Keratinocyte (primary cell): ENCODE measurements at regions not wholly inside any gene's neighbourhood (a gene's known extent, or its start where the extent isn't known, plus 50 kb on each side); places are given as distances from the start of the nearest gene placed in this dataset.

Experiments
- DNase-seq: peaks from one replicate; pipeline ENCODE4 v3.0.0-alpha.2; 2011; ENCODE audit warnings: low read depth, missing footprints, low spot score
- FAIRE-seq: peaks from 2 replicates; lab custom pipeline; 2011; peaks lifted over from hg19 to GRCh38; lab: Jason Lieb, UNC
- H2AFZ ChIP-seq: 2 replicates; pipeline ENCODE4 v1.6.0; 2012; ENCODE audit warnings: low read length, control low read depth, inconsistent platforms; ENCODE audit not compliant: control insufficient read depth
- H3K27ac ChIP-seq: 2 replicates; pipeline ENCODE4 v1.5.1; 2011; ENCODE audit warnings: low read length; ENCODE audit not compliant: control insufficient read depth, insufficient read depth
- H3K27me3 ChIP-seq: 3 replicates; pipeline ENCODE4 v1.6.0; 2011; ENCODE audit warnings: low read length; ENCODE audit not compliant: control insufficient read depth, insufficient read depth; ENCODE audit errors: extremely low read depth
- H3K36me3 ChIP-seq, 2 experiments: 2 replicates in 1 of 2; 3 replicates in 1 of 2; pipeline ENCODE4 v1.5.1; 2011; ENCODE audit warnings: low read length in 2 of 2, mild to moderate bottlenecking in 1 of 2; ENCODE audit not compliant: control insufficient read depth in 2 of 2, insufficient read depth in 2 of 2; ENCODE audit errors: extremely low read depth in 1 of 2
- H3K4me1 ChIP-seq: 3 replicates; pipeline ENCODE4 v1.5.1; 2011; ENCODE audit warnings: low read length; ENCODE audit not compliant: control insufficient read depth, insufficient read depth; ENCODE audit errors: extremely low read depth
- H3K4me2 ChIP-seq: 3 replicates; pipeline ENCODE4 v1.6.0; 2011; ENCODE audit warnings: low read depth, low read length; ENCODE audit not compliant: control insufficient read depth, insufficient read depth; ENCODE audit errors: extremely low read depth
- H3K4me3 ChIP-seq, 3 experiments: fragments of 200-600 bp in 1 of 3; sonication (generic) in 1 of 3; 2 replicates in 2 of 3; 3 replicates in 1 of 3; pipeline ENCODE4 v1.5.1; 2011 to 2016; ENCODE audit warnings: low read length in 3 of 3, mild to moderate bottlenecking in 3 of 3, control low read depth in 2 of 3, inconsistent platforms in 1 of 3, low read depth in 1 of 3, mixed read lengths in 1 of 3, mixed run types in 1 of 3, moderate library complexity in 1 of 3; ENCODE audit not compliant: control insufficient read depth in 2 of 3, insufficient read depth in 2 of 3; ENCODE audit errors: extremely low read depth in 1 of 3
- H3K79me2 ChIP-seq: 2 replicates; pipeline ENCODE4 v1.6.0; 2012; ENCODE audit warnings: low read length; ENCODE audit not compliant: control insufficient read depth, insufficient read depth
- H3K9ac ChIP-seq: 3 replicates; pipeline ENCODE4 v1.6.0; 2011; ENCODE audit warnings: low read length; ENCODE audit not compliant: control insufficient read depth, insufficient read depth; ENCODE audit errors: extremely low read depth
- H3K9me1 ChIP-seq: 3 replicates; pipeline ENCODE4 v1.6.0; 2011; ENCODE audit warnings: low read length; ENCODE audit not compliant: control insufficient read depth, insufficient read depth; ENCODE audit errors: extremely low read depth
- H3K9me3 ChIP-seq: 2 replicates; pipeline ENCODE4 v1.5.1; 2012; ENCODE audit warnings: low read depth, low read length; ENCODE audit not compliant: control insufficient read depth
- H4K20me1 ChIP-seq: 3 replicates; pipeline ENCODE4 v1.6.0; 2011; ENCODE audit warnings: low read length; ENCODE audit not compliant: control insufficient read depth, insufficient read depth; ENCODE audit errors: extremely low read depth
- CTCF ChIP-seq, 3 experiments: IDR thresholded peaks in 1 of 3; conservative IDR thresholded peaks in 1 of 3; optimal IDR thresholded peaks in 1 of 3; 2 replicates in 2 of 3; 3 replicates in 1 of 3; pipeline versions ENCODE3 to v1.5.1; 2011; ENCODE audit warnings: low read length in 3 of 3, mild to moderate bottlenecking in 3 of 3, moderate library complexity in 2 of 3, control low read depth in 1 of 3, inconsistent platforms in 1 of 3; ENCODE audit not compliant: insufficient read depth in 2 of 3; ENCODE audit errors: extremely low read depth in 1 of 3
- EZH2 ChIP-seq: IDR thresholded peaks from one replicate; pipeline ENCODE4 v1.6.1; 2012; ENCODE audit warnings: inconsistent platforms, mild to moderate bottlenecking, low read length, moderate library complexity
- dilution Hi-C: fragments of 300-500 bp; cut with MboI; formaldehyde crosslinking; loops from one replicate; pipeline ENCODE4 v1.7.0; 2020; ENCODE audit warnings: low sequenced_read_pairs; ENCODE audit not compliant: extremely low pct_ligation_motif_present

- H3K27ac ChIP-seq: no peak overlapping the region
- TF ChIP-seq EZH2: no peak
- TF ChIP-seq CTCF (optimal IDR thresholded peaks at IDR 0.05 in 1 of 3, IDR thresholded peaks at IDR 0.05 in 1 of 3, conservative IDR thresholded peaks at IDR 0.05 in 1 of 3; ENCODE audit: extremely low read depth in 1 of 3, insufficient read depth in 2 of 3, low read length in 3 of 3): peak; percentile 44 to 58 (median 51)
- peak; percentile 9 for DNase-seq
- no peak overlapping the region for H3K4me3 ChIP-seq
- no peak overlapping the region for H3K4me2 ChIP-seq
- H3K9me1 ChIP-seq: no peaks in the 10 kb centered on the region
- no peaks in the 10 kb centered on the region for H3K4me1 ChIP-seq
- H3K27me3 ChIP-seq: no peaks in the 10 kb centered on the region
- dilution Hi-C loops: no loop called here
- H3K36me3 ChIP-seq: no peaks in the 10 kb centered on the region
- no peak overlapping the region for H2AFZ ChIP-seq
- H4K20me1 ChIP-seq: no peaks in the 10 kb centered on the region
- H3K79me2 ChIP-seq: no peaks in the 10 kb centered on the region
- H3K9me3 ChIP-seq: no peaks in the 10 kb centered on the region
- peak; percentile 97 for FAIRE-seq
- H3K9ac ChIP-seq: no peak overlapping the region
Observed at GRCh38 chr18:54679318-54680149, 88.5 kb downstream of the DYNAP start.

- Histone ChIP-seq H3K36me3 (no peaks in the 10 kb centered on the region), H3K27ac (no peak overlapping the region), H3K9me3 (no peaks in the 10 kb centered on the region), H3K4me3 (no peak overlapping the region), H3K9me1 (no peaks in the 10 kb centered on the region), H3K4me2 (no peak overlapping the region), H2AFZ (no peak overlapping the region), H3K27me3 (no peaks in the 10 kb centered on the region), H4K20me1 (no peaks in the 10 kb centered on the region), H3K9ac (no peak overlapping the region), H3K79me2 (no peaks in the 10 kb centered on the region), H3K4me1 (no peaks in the 10 kb centered on the region)
- no peak for FAIRE-seq
- TF ChIP-seq EZH2: no peak
- no peak for TF ChIP-seq CTCF (optimal IDR thresholded peaks at IDR 0.05 in 1 of 3, IDR thresholded peaks at IDR 0.05 in 1 of 3, conservative IDR thresholded peaks at IDR 0.05 in 1 of 3; ENCODE audit: extremely low read depth in 1 of 3, insufficient read depth in 2 of 3, low read length in 3 of 3)
- dilution Hi-C loops: no loop called here
- DNase-seq: no peak
Observed at GRCh38 chr18:54684784-54685183, 93.7 kb downstream of the DYNAP start.
